Fibroblast of villous mesenchyme (primary cell): ENCODE measurements at regions not wholly inside any gene's neighbourhood (a gene's known extent, or its start where the extent isn't known, plus 50 kb on each side); places are given as distances from the start of the nearest gene placed in this dataset.

Source experiments
- DNase-seq: peaks from one replicate; pipeline ENCODE4 v3.0.0-alpha.2; 2010; ENCODE audit warnings: low read depth
- H3K4me3 ChIP-seq: 2 replicates; pipeline ENCODE4 v1.5.1; 2011; ENCODE audit warnings: low read depth, mild to moderate bottlenecking, low read length
- CTCF ChIP-seq: IDR thresholded peaks from 2 replicates; pipeline ENCODE4 v1.5.1; 2012; ENCODE audit warnings: low read depth, mild to moderate bottlenecking, low read length; ENCODE audit not compliant: insufficient read depth

- DNase-seq, result no peak
- H3K4me3 ChIP-seq, result no peak overlapping the region
- TF ChIP-seq CTCF, result no peak
Observed at GRCh38 chr3:145959457-145960088, 201.4 kb downstream of the PLOD2 start.

GRCh38 chr3:145963111-145963510, 197.9 kb downstream of the PLOD2 start:
- DNase-seq, result no peak
- TF ChIP-seq CTCF, result no peak
- H3K4me3 ChIP-seq, result no peak overlapping the region

DNA sequence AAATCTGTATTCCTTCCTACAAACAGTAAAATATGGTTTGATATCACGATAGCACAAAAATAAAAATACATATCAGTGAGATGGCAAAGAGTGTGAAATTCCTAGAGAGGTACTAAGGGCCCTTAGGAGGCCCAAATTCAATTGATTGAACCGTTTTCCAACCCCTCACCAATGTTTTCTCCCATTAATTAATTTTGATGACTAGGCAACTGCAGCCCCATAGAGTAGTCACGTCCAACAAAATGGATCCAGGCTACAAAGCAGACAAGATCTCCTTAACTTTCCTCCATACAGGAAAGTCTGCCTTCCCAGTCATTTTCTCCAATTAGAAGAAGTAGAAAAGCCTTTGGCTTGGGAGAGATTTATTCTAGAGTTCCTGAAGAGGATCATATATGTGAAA, 193.9 kb downstream of the PLOD2 start:
- no peak for TF ChIP-seq CTCF
- DNase-seq, result no peak

GRCh38 chr3:145971186-145971585, 189.8 kb downstream of the PLOD2 start:
- no peak overlapping the region for H3K4me3 ChIP-seq
- TF ChIP-seq CTCF, result no peak
- DNase-seq, result no peak

More for the DNA sequence above, 193.9 kb downstream of the PLOD2 start:
- no peak overlapping the region for H3K4me3 ChIP-seq

DNA sequence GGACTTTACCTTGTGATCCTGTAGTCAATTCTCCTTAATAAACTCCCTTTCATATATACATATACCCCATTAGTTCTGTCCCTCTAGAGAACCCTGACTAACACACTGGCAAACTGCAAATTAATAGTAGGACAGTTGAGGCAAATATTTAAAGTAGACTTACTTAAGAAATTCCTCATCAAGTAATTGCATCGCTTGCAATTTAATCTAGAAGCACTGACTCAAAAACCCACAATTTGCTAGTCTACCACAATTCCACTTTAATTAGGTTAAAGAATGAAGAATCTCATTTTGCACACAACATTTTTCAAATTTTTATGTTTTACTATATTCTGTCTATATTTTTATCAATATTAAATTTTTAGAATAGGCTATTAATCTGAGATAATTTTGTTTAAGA, 188.1 kb downstream of the PLOD2 start:
- DNase-seq, result no peak

GRCh38 chr3:145981056-145981455, 179.9 kb downstream of the PLOD2 start:
- no peak for TF ChIP-seq CTCF
- no peak overlapping the region for H3K4me3 ChIP-seq
- DNase-seq, result no peak

More for the DNA sequence above, 188.1 kb downstream of the PLOD2 start:
- TF ChIP-seq CTCF, result no peak
- no peak overlapping the region for H3K4me3 ChIP-seq

DNA sequence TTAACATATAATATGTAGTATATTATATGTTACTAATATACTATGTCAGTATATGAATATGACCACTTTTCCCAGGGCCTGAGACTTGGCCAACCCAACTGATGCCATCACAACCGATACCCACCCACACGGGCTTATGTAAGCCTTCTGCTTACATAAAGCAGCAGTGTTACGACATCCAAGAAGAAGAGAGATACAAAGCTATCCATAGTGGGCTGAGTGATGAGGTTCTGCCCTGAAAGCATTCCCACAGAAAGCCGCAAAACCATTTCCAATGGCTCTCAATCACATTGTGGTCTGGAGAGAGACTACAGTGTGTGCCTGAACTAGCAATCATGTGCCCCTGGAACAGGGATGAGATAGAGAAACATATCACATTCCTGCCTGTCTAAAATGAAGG, 177.9 kb downstream of the PLOD2 start:
- DNase-seq, result peak; percentile 16
- no peak overlapping the region for H3K4me3 ChIP-seq
- no peak for TF ChIP-seq CTCF
